Panc1 (cell line): ENCODE measurements at regions not wholly inside any gene's neighbourhood (a gene's known extent, or its start where the extent isn't known, plus 50 kb on each side); places are given as distances from the start of the nearest gene placed in this dataset.

Source experiments
- ATAC-seq: fragments of 200-7000 bp; cut with Tn5 transposase; 2 replicates; pipeline ENCODE4 v1.9.1; 2020; ENCODE audit warnings: mild to moderate bottlenecking, moderate library complexity
- BruUV-seq: library from RNA; stranded (reverse); fragments of 400-500 nt; replicated peaks from 2 replicates; lab custom pipeline; 2021; lab: Mats Ljungman, UMichigan
- CTCF ChIA-PET: fragments of 300-600 bp; sonication (Branson Sonifier 250); formaldehyde crosslinking; loops from one replicate; lab custom pipeline; 2022; ENCODE audit warnings: antibody characterized with exemption; lab: Charles Lee
- POLR2A ChIA-PET: fragments of 300-600 bp; sonication (Branson Sonifier 250); formaldehyde crosslinking; loops from one replicate; lab custom pipeline; 2022; ENCODE audit warnings: antibody characterized with exemption; lab: Charles Lee
- DNase-seq: peaks from one replicate; pipeline ENCODE4 v3.0.0-alpha.2; 2010; ENCODE audit warnings: low read depth, low spot score
- H3K27ac ChIP-seq: 2 replicates; pipeline ENCODE4 v1.5.1; 2011; ENCODE audit warnings: mild to moderate bottlenecking, low read length, inconsistent platforms
- H3K27me3 ChIP-seq: fragments of 200-500 bp; sonication (Bioruptor generic); 2 replicates; pipeline ENCODE4 v1.6.0; 2014; ENCODE audit warnings: low read length, inconsistent platforms; ENCODE audit not compliant: control insufficient read depth, insufficient read depth
- H3K36me3 ChIP-seq: fragments of 200-500 bp; sonication (Bioruptor generic); 2 replicates; pipeline ENCODE4 v1.5.1; 2014; ENCODE audit warnings: inconsistent platforms, mild to moderate bottlenecking, low read length, moderate library complexity; ENCODE audit not compliant: control insufficient read depth, insufficient read depth
- H3K4me1 ChIP-seq: 2 replicates; pipeline ENCODE4 v1.5.1; 2011; ENCODE audit warnings: inconsistent platforms, mild to moderate bottlenecking, low read length, moderate library complexity; ENCODE audit not compliant: control insufficient read depth, insufficient read depth
- H3K4me3 ChIP-seq, 2 experiments: 2 replicates each; pipeline ENCODE4 v1.5.1; 2011 to 2012; ENCODE audit warnings: low read depth in 2 of 2, low read length in 2 of 2, mild to moderate bottlenecking in 2 of 2, inconsistent platforms in 1 of 2, moderate library complexity in 1 of 2
- H3K9me3 ChIP-seq: fragments of 200-500 bp; sonication (Bioruptor generic); 2 replicates; pipeline ENCODE4 v1.5.1; 2014; ENCODE audit warnings: low read depth, mild to moderate bottlenecking, inconsistent platforms, low read length, moderate library complexity; ENCODE audit not compliant: control insufficient read depth, insufficient read depth
- CTCF ChIP-seq: fragments of 450-650 bp; IDR thresholded peaks from 2 replicates; pipeline ENCODE4 v1.5.1; 2017; ENCODE audit warnings: mild to moderate bottlenecking
- POLR2AphosphoS5 ChIP-seq: IDR thresholded peaks from 2 replicates; pipeline ENCODE4 v1.6.1; 2012; ENCODE audit warnings: mild to moderate bottlenecking, low read depth, low read length, moderate library complexity
- REST ChIP-seq, 2 experiments: IDR thresholded peaks; 2 replicates each; pipeline ENCODE4 v1.6.1; 2011 to 2012; ENCODE audit warnings: low read depth in 2 of 2, control low read depth in 1 of 2, low read length in 1 of 2, mild to moderate bottlenecking in 1 of 2, moderate library complexity in 1 of 2; ENCODE audit not compliant: insufficient read depth in 1 of 2
- SIN3A ChIP-seq: IDR thresholded peaks from 2 replicates; pipeline ENCODE4 v1.6.1; 2012; ENCODE audit warnings: low read depth, mild to moderate bottlenecking, low read length, moderate library complexity, borderline replicate concordance; ENCODE audit not compliant: insufficient read depth
- TCF7L2 ChIP-seq: IDR thresholded peaks from 2 replicates; pipeline ENCODE4 v1.6.1; 2011; ENCODE audit warnings: mild to moderate bottlenecking, low read depth, low read length, inconsistent platforms
- in situ Hi-C: cut with HindIII; loops from 2 replicates; pipeline ENCODE4 v1.10.0; 2016; ENCODE audit warnings: low sequenced_read_pairs, low pct_unique_long_range_greater_than_20kb
- intact Hi-C: fragments of 100-400 bp; cut with micrococcal nuclease; formaldehyde crosslinking; loops from one replicate; pipeline ENCODE4 v1.10.0; 2022; ENCODE audit not compliant: unreplicated experiment

GRCh38 chr9:107772988-107773387, 283.4 kb upstream of the KLF4 start:
- Histone ChIP-seq H3K4me1 (no peaks in the 10 kb centered on the region), H3K4me3 (no peak overlapping the region), H3K27me3 (no peaks in the 10 kb centered on the region), H3K36me3 (no peaks in the 10 kb centered on the region), H3K27ac (no peak overlapping the region), H3K9me3 (no peaks in the 10 kb centered on the region)
- CTCF ChIA-PET, result no interaction called here
- POLR2A ChIA-PET, result no interaction called here
- DNase-seq, result no peak
- ATAC-seq, result no peak
- in situ Hi-C loops, result no loop called here
- no peak for TF ChIP-seq SIN3A
- no peak for TF ChIP-seq CTCF
- no peak for TF ChIP-seq POLR2AphosphoS5
- no peak for TF ChIP-seq TCF7L2
- TF ChIP-seq REST (IDR thresholded peaks at IDR 0.05; ENCODE audit: insufficient read depth in 1 of 2, low read depth in 2 of 2, low read length in 1 of 2), result no peak
- no TSS peak for BruUV-seq
- intact Hi-C loops, result no loop called here

GRCh38 chr9:107770716-107771115, 281.1 kb upstream of the KLF4 start:
- no peaks in the 10 kb centered on the region for H3K4me1 ChIP-seq
- no TSS peak for BruUV-seq
- no peak overlapping the region for H3K27ac ChIP-seq
- no peak for DNase-seq
- H3K27me3 ChIP-seq, result no peaks in the 10 kb centered on the region
- TF ChIP-seq TCF7L2 (no peak), SIN3A (no peak), REST (IDR thresholded peaks at IDR 0.05; ENCODE audit: insufficient read depth in 1 of 2, low read depth in 2 of 2, low read length in 1 of 2) (no peak), POLR2AphosphoS5 (no peak)
- CTCF ChIA-PET, result no interaction called here
- POLR2A ChIA-PET, result no interaction called here
- H3K4me3 ChIP-seq, result no peak overlapping the region
- H3K36me3 ChIP-seq, result no peaks in the 10 kb centered on the region
- no peaks in the 10 kb centered on the region for H3K9me3 ChIP-seq
- no peak for ATAC-seq
- intact Hi-C loops (no loop called here), in situ Hi-C loops (no loop called here)
